GM19397 (cell line): ENCODE measurements at regions not wholly inside any gene's neighbourhood (a gene's known extent, or its start where the extent isn't known, plus 50 kb on each side); places are given as distances from the start of the nearest gene placed in this dataset.

Source experiments
- ATAC-seq: cut with Tn5 transposase; IDR thresholded peaks from one replicate; pipeline ENCODE4 v1.9.1; 2021; ENCODE audit warnings: mild to moderate bottlenecking, moderate library complexity; ENCODE audit not compliant: unreplicated experiment

- ATAC-seq: no peak
Observed at GRCh38 chr1:88111816-88112215, 572.3 kb upstream of the PKN2 start.

GRCh38 chr1:88117597-88117996 lies 566.5 kb upstream of the PKN2 start:
- ATAC-seq: no peak

- ATAC-seq: no peak
Observed at GRCh38 chr1:88118176-88118845, 565.8 kb upstream of the PKN2 start.

GRCh38 chr1:88124614-88125013 lies 559.5 kb upstream of the PKN2 start:
- ATAC-seq: no peak

- no peak for ATAC-seq
Observed at GRCh38 chr1:88126467-88126866, 557.6 kb upstream of the PKN2 start.

- no peak for ATAC-seq
Observed at GRCh38 chr1:88133991-88134390, 550.1 kb upstream of the PKN2 start.

- ATAC-seq: no peak
Observed at GRCh38 chr1:88134983-88135921, 548.8 kb upstream of the PKN2 start.

- ATAC-seq: no peak
Observed at GRCh38 chr1:88139633-88140032, 544.4 kb upstream of the PKN2 start.

- ATAC-seq: no peak
Observed at GRCh38 chr1:88140325-88140724, 543.7 kb upstream of the PKN2 start.

GRCh38 chr1:88141499-88142074 lies 542.5 kb upstream of the PKN2 start:
- no peak for ATAC-seq

GRCh38 chr1:88145752-88146151 lies 538.3 kb upstream of the PKN2 start:
- ATAC-seq: no peak

GRCh38 chr1:88149686-88150085 lies 534.4 kb upstream of the PKN2 start:
- no peak for ATAC-seq

GRCh38 chr1:88150330-88150729 lies 533.7 kb upstream of the PKN2 start:
- peak; percentile 66 for ATAC-seq

GRCh38 chr1:88163187-88163586 lies 520.9 kb upstream of the PKN2 start:
- no peak for ATAC-seq

GRCh38 chr1:88168126-88168525 lies 515.9 kb upstream of the PKN2 start:
- no peak for ATAC-seq

- ATAC-seq: no peak
Observed at GRCh38 chr1:88169139-88169538, 514.9 kb upstream of the PKN2 start.

- ATAC-seq: no peak
Observed at GRCh38 chr1:88169939-88170338, 514.1 kb upstream of the PKN2 start.

- ATAC-seq: no peak
Observed at GRCh38 chr1:88175120-88175630, 508.9 kb upstream of the PKN2 start.

GRCh38 chr1:88175631-88176226 lies 508.3 kb upstream of the PKN2 start:
- ATAC-seq: no peak

GRCh38 chr1:88179943-88180342 lies 504.1 kb upstream of the PKN2 start:
- ATAC-seq: no peak

GRCh38 chr1:88180449-88181108 lies 503.5 kb upstream of the PKN2 start:
- ATAC-seq: peak; percentile 98
